Skeletal muscle satellite cell (primary cell): ENCODE measurements at regions not wholly inside any gene's neighbourhood (a gene's known extent, or its start where the extent isn't known, plus 50 kb on each side); places are given as distances from the start of the nearest gene placed in this dataset.

Experiments
- H3K27me3 ChIP-seq: 2 replicates; pipeline ENCODE4 v1.7.0; 2013; ENCODE audit warnings: low read length; ENCODE audit not compliant: control insufficient read depth, insufficient read depth
- H3K36me3 ChIP-seq: 2 replicates; pipeline ENCODE4 v1.7.0; 2013; ENCODE audit warnings: mild to moderate bottlenecking, control low read depth, low read length; ENCODE audit not compliant: insufficient read depth
- H3K4me1 ChIP-seq: 2 replicates; pipeline ENCODE4 v1.7.0; 2013; ENCODE audit warnings: low read length; ENCODE audit not compliant: control insufficient read depth, insufficient read depth
- H3K4me2 ChIP-seq: 2 replicates; pipeline ENCODE4 v1.7.0; 2013; ENCODE audit warnings: mild to moderate bottlenecking, low read length
- H3K4me3 ChIP-seq: 2 replicates; pipeline ENCODE4 v1.7.0; 2013; ENCODE audit warnings: low read length
- H3K9ac ChIP-seq: 2 replicates; pipeline ENCODE4 v1.7.0; 2013; ENCODE audit warnings: mild to moderate bottlenecking, low read depth, low read length, moderate library complexity
- H3K9me3 ChIP-seq: replicated peaks from 2 replicates; pipeline ENCODE4 v1.7.0; 2013; ENCODE audit warnings: mild to moderate bottlenecking, control low read depth, low read length

DNA sequence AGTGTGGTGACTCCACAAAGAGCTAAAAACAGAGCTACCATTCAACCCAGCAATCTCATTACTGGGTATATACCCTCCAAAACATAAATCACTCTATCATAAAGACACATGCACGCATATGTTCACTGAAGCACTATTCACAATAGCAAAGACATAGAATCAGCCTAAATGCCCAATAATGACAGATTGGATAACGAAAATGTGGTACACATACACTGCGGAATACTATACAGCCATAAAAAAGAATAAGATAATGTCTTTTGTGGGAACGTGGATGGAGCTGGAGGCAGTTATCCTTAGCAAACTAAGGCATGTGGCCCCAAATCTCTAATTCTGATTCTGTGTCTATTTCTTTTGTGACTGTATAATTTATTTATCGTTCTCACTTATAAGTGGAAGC is 89.0 kb upstream of the PRNP start:
- peaks cover 50% of the 10 kb centered on the region for H3K27me3 ChIP-seq

DNA sequence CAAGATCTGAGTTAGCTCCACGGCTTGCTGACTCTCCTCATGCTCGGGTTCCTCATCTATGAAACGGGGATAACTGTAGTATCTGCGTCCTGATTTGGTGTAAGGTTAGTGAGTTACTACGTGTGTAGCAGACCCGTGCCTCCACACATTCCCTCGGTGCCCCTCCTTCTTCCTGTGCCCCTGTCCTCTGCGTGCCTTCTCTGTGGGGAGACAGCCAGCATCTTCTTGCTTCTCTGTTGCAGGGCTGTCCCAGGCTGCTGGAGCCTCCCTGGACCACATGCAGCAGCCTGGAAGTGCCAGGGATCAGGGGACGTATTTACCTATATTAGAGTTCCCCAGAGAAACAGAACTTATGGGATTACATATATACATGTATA is 93.1 kb upstream of the PRNP start:
- Histone ChIP-seq H3K36me3 (no peaks in the 10 kb centered on the region), H3K9ac (no peak overlapping the region), H3K4me1 (peaks cover 6% of the 10 kb centered on the region), H3K4me3 (no peak overlapping the region), H3K27me3 (peaks cover 38% of the 10 kb centered on the region), H3K4me2 (peak overlapping the region; percentile 83), H3K9me3 (no peaks in the 10 kb centered on the region)

More for the DNA sequence above, 89.0 kb upstream of the PRNP start:
- peaks cover 13% of the 10 kb centered on the region for H3K4me1 ChIP-seq
- H3K4me2 ChIP-seq = no peak overlapping the region
- no peak overlapping the region for H3K4me3 ChIP-seq
- no peak overlapping the region for H3K9ac ChIP-seq
- no peaks in the 10 kb centered on the region for H3K9me3 ChIP-seq
- no peaks in the 10 kb centered on the region for H3K36me3 ChIP-seq

DNA sequence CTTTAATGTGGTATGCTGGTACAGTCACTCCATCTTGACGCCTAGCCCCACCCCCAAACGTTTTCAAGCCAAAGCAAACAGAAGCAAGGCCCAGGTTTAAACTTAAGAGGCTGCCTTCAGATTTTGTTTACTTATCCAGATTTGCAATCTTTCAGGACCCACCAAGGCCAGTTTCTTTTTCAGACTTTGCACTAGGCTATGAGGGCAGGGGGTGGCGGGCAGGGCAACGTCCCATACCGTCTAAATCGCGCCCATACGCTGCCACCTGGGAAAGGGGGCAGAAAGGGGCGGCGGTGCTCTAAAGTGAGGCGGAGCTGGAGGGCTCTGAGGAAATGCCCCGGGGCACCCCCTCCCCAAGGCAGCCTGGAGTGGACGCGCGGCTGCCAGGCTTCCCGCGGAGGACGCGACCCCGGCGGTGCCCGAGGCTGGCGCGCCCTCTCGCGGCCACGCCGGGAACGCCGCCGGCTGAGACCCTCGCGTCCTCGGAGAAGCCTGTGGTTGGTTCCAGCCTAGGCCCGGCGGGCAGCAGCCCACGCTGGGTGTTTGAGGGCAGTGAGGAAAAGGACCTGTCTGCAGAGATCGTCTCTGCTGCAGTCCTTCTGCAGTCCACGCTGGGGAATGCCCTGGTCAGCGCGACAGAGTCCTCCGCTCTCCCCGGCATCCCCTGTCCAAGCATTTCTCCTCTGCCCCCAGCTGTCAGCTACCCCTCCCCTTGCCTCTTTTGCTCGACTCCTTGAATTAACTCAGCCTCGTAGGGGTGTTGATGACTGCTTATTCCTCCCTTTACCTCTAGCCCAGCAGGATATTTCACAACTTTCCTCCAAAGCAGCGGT is 93.7 kb upstream of the PRNP start:
- peak overlapping the region; percentile 57 for H3K9ac ChIP-seq
- peaks cover 37% of the 10 kb centered on the region for H3K27me3 ChIP-seq
- H3K4me2 ChIP-seq = peak overlapping the region; percentile 83
- H3K4me3 ChIP-seq = peak overlapping the region; percentile 61
- no peaks in the 10 kb centered on the region for H3K9me3 ChIP-seq
- H3K4me1 ChIP-seq = peaks cover 6% of the 10 kb centered on the region
- no peaks in the 10 kb centered on the region for H3K36me3 ChIP-seq

DNA sequence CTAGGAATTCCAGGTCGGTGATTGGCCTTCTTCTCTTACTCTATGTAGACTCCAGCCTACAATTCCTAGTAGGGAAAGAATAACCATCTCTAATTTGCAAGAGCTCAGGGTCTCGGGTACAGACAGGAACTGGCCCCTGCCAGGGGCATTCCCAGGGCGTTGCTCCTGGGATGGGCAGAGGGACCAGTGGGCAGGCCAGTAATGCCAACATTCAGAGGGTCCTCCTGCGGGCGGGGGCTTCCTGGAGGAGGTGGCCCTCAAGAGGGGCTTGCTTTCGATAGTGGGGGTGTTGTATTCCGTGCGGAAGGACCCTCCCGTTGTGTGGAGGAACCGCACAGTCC is 94.3 kb upstream of the PRNP start:
- Histone ChIP-seq H3K9me3 (no peaks in the 10 kb centered on the region), H3K9ac (no peak overlapping the region), H3K4me1 (peaks cover 6% of the 10 kb centered on the region), H3K4me3 (peak overlapping the region; percentile 61), H3K27me3 (peaks cover 35% of the 10 kb centered on the region), H3K4me2 (peak overlapping the region; percentile 83), H3K36me3 (no peaks in the 10 kb centered on the region)

DNA sequence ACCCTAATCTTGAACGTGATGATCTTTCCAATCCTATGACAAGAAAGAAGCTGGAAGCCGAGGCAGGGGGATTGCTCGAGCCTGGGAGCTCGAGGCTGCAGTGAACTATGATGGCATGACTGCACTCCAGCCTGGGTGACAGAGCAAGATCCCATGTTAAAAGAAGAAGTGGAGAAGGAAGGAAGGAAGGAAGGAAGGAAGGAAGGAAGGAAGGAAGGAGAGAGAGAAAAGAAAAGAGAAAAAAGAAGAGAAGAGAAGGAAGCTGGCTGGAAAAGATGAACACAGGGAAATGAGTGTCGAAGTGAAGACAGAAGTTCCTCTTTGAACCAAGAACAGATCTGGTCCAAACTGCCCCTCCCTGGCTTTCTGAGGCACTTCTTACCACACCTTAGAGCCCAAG is 100.5 kb upstream of the PRNP start:
- Histone ChIP-seq H3K4me2 (no peak overlapping the region), H3K27me3 (peaks cover 15% of the 10 kb centered on the region), H3K9ac (no peak overlapping the region), H3K36me3 (no peaks in the 10 kb centered on the region), H3K9me3 (peaks cover 5% of the 10 kb centered on the region), H3K4me1 (no peaks in the 10 kb centered on the region), H3K4me3 (no peak overlapping the region)

DNA sequence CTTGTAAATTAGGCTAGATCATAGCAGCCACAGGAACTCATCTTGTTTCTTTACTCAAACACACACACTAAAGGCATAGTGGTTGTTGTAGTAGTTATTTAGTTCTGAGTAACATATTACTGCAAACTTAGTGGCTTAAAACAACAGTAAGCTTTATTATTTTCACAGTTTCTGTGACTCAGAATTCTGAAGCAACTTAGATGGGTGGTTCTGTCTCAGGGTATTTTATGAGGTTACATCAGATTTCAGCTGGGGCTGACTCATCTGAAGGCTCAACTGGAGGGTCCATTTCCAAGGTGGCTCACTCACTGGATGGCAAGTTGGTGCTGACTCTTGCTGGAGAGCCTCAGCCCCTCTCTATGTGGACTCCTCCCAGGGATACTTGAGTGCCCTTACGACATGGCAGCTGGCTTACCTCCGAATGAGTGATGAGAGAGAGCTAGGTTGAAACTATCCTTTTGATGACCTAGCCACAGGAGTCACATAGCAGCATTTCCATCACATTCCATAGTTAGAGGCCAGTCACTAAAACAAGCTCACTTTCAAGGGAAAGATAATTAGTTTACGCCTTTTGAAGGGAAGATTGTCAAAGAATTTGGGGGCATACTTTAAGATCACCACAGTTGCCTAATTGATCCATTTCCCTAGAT is 101.0 kb upstream of the PRNP start:
- Histone ChIP-seq H3K9ac (no peak overlapping the region), H3K36me3 (no peaks in the 10 kb centered on the region)

DNA sequence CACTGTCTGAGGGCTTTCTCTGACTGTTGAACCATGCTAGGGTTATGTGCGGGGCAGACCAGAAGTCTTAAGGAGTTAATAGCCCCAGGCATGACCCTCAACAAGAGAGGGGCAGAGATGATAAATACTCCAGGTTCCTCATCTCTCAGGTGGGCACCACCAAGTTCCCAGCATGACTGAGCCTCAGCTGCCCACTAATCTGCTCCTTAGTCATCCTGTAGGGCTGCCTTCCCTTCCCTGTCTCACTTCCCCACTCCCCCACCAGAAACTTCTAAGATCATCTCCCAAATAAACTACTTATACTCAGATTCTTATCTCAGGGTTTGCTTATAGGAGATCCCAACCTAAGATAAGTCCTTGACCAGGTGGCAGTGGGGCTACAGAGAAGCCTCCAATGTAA is 101.7 kb upstream of the PRNP start:
- Histone ChIP-seq H3K9me3 (peaks cover 5% of the 10 kb centered on the region), H3K9ac (no peak overlapping the region), H3K4me2 (no peak overlapping the region), H3K4me1 (no peaks in the 10 kb centered on the region), H3K4me3 (no peak overlapping the region), H3K27me3 (peaks cover 21% of the 10 kb centered on the region), H3K36me3 (no peaks in the 10 kb centered on the region)

More for the DNA sequence above, 101.0 kb upstream of the PRNP start:
- Histone ChIP-seq H3K4me1 (no peaks in the 10 kb centered on the region), H3K4me3 (no peak overlapping the region), H3K4me2 (no peak overlapping the region), H3K27me3 (peaks cover 15% of the 10 kb centered on the region), H3K9me3 (peaks cover 5% of the 10 kb centered on the region)

DNA sequence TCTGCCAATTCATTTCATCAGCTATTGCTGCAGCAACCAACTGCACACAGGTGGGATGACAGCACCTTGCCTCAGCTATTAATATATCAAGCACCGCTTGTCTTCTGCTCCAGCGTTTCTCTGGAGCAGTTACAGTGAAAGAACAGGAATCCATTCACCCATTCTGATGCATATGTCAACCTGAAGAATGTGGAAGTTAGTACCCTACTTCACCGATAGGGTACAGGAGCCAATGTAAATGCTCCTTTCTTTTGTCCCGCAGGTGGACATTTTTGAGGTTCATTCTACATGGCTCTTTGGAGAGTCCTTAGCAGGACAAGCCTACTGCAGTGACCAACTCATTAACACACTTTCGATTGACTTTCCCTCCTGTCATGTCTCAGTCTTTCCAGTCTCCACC is 104.4 kb upstream of the PRNP start:
- Histone ChIP-seq H3K27me3 (peaks cover 43% of the 10 kb centered on the region), H3K36me3 (no peaks in the 10 kb centered on the region), H3K4me3 (no peak overlapping the region), H3K4me1 (no peaks in the 10 kb centered on the region), H3K9me3 (peaks cover 5% of the 10 kb centered on the region), H3K4me2 (no peak overlapping the region), H3K9ac (no peak overlapping the region)

DNA sequence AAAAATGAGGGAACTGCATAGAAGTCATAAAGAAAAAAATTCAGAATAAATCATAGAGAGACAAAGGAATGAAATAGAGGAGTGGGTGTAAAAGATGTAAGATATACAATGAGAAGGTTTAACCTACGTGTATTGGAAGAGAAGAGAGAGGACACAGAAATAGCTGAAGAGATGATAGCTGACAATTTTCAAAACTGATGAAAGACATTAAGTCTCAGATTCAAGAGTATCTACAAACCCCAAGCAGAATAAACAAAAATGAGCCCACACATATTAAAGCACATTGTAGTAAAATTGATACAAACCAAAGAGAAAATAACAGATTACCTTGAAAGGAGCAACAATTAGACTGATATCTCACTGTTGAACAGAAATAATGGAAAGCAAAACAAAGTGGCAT is 107.9 kb upstream of the PRNP start:
- Histone ChIP-seq H3K4me2 (no peak overlapping the region), H3K9me3 (no peaks in the 10 kb centered on the region), H3K4me3 (no peak overlapping the region), H3K9ac (no peak overlapping the region), H3K36me3 (no peaks in the 10 kb centered on the region), H3K27me3 (peaks cover 53% of the 10 kb centered on the region), H3K4me1 (no peaks in the 10 kb centered on the region)

DNA sequence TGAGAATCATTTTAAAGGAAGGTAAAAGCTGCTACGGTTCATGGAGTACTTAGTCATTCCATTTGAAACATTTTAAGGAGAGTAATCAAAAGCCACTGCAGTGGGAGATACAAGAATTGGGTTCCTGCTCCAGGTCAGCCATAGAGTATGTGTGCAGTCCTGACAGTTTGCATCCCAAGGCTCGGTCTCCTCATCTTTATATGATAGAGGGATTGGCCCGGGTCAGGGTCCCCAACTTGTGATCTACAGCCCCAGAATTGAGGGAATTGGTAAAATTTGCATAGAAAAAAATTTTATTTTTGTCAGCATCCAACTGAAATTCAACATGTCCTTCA is 111.9 kb upstream of the PRNP start:
- H3K9ac ChIP-seq = no peak overlapping the region
- H3K4me2 ChIP-seq = no peak overlapping the region
- H3K9me3 ChIP-seq = no peaks in the 10 kb centered on the region
- H3K4me1 ChIP-seq = no peaks in the 10 kb centered on the region
- no peaks in the 10 kb centered on the region for H3K36me3 ChIP-seq
- H3K27me3 ChIP-seq = peaks cover 52% of the 10 kb centered on the region
- no peak overlapping the region for H3K4me3 ChIP-seq

DNA sequence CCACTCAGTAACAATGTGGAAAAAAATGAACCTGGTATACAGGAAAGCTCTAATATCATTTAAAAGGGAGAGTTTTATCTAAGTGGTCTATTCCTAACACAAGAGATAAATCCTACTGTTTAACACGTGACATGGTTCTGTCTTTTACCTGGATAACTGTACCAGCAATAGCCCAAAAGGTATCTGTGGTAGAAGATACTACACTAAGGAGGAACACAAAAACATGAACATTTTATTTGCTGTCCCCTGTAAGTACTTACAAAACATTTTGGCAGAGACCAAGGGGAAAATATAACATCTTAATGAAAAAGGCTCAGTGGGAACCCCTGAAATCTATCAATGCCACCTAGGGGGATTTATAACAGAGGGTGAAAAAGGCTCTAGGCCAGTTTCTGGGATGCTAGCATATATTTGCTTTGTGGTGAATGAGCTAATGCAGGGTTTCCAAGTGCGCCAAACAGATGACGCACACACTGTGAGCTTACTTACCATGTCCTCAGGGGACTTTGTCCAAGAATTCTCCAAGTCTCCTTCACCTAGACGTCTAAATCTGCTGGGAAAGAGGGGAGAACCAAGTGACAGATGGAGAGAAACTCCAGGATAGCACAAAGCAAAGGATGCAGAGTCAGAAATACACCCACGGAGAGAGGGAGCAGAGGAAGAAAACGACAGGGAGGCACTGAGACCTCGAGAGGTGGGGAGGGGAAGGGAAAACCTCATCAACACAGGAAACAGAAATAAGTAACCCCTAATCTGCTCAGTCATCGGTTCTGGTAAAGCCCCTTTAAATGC is 112.5 kb upstream of the PRNP start:
- peak overlapping the region; percentile 9 for H3K4me2 ChIP-seq
- no peaks in the 10 kb centered on the region for H3K4me1 ChIP-seq
- no peaks in the 10 kb centered on the region for H3K9me3 ChIP-seq
- peaks cover 48% of the 10 kb centered on the region for H3K27me3 ChIP-seq
- H3K4me3 ChIP-seq = no peak overlapping the region
- H3K9ac ChIP-seq = no peak overlapping the region
- H3K36me3 ChIP-seq = no peaks in the 10 kb centered on the region
